C4-2B (cell line): ENCODE measurements at regions not wholly inside any gene's neighbourhood (a gene's known extent, or its start where the extent isn't known, plus 50 kb on each side); places are given as distances from the start of the nearest gene placed in this dataset.

Experiments
- ZFX ChIP-seq: fragments of 450-650 bp; IDR thresholded peaks from 2 replicates; pipeline ENCODE4 v1.6.1; 2017
- TF ChIP-seq, protein P1 (sequence below): fragments of 450-650 bp; conservative IDR thresholded peaks from 2 replicates; pipeline ENCODE4 v1.5.1; 2017; ENCODE audit warnings: mild to moderate bottlenecking

- TF ChIP-seq, protein P1, sequence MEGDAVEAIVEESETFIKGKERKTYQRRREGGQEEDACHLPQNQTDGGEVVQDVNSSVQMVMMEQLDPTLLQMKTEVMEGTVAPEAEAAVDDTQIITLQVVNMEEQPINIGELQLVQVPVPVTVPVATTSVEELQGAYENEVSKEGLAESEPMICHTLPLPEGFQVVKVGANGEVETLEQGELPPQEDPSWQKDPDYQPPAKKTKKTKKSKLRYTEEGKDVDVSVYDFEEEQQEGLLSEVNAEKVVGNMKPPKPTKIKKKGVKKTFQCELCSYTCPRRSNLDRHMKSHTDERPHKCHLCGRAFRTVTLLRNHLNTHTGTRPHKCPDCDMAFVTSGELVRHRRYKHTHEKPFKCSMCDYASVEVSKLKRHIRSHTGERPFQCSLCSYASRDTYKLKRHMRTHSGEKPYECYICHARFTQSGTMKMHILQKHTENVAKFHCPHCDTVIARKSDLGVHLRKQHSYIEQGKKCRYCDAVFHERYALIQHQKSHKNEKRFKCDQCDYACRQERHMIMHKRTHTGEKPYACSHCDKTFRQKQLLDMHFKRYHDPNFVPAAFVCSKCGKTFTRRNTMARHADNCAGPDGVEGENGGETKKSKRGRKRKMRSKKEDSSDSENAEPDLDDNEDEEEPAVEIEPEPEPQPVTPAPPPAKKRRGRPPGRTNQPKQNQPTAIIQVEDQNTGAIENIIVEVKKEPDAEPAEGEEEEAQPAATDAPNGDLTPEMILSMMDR, result no peak
- no peak for TF ChIP-seq ZFX
Observed at GRCh38 chr2:58481670-58482069, 240.5 kb upstream of the FANCL start.
